ENCODE measurements at regions not wholly inside any gene's neighbourhood (a gene's known extent, or its start where the extent isn't known, plus 50 kb on each side); places are given as distances from the start of the nearest gene placed in this dataset.

DNA sequence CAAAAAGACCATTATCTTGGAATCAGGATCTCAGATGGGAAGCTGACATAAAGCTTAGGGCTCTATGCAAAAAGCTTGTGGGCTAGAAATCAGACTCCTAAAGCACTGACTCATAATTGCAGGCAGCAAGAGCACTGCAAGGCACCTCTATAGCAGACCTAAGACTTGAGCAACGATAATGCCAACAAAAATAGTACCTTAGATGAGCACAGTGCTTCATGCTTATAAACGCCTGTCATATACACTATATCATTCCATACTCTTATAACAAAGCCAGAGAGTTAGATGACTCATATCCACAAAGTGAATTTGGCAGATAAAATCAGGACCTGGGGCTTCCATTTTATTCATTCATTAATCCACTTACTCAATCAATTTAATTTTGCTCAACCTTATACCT, 560.8 kb downstream of the MCTP2 start:
- Histone ChIP-seq H3K9me3 (peaks cover 0 to 1% (median 0%) of the 10 kb centered on the region in 3 donors), H3K27ac (no peak overlapping the region), H3K4me3 (no peak overlapping the region), H3K27me3 (no peaks in the 10 kb centered on the region), H3K4me1 (no peaks in the 10 kb centered on the region), H3K36me3 (no peaks in the 10 kb centered on the region)
- TF ChIP-seq, protein P1, sequence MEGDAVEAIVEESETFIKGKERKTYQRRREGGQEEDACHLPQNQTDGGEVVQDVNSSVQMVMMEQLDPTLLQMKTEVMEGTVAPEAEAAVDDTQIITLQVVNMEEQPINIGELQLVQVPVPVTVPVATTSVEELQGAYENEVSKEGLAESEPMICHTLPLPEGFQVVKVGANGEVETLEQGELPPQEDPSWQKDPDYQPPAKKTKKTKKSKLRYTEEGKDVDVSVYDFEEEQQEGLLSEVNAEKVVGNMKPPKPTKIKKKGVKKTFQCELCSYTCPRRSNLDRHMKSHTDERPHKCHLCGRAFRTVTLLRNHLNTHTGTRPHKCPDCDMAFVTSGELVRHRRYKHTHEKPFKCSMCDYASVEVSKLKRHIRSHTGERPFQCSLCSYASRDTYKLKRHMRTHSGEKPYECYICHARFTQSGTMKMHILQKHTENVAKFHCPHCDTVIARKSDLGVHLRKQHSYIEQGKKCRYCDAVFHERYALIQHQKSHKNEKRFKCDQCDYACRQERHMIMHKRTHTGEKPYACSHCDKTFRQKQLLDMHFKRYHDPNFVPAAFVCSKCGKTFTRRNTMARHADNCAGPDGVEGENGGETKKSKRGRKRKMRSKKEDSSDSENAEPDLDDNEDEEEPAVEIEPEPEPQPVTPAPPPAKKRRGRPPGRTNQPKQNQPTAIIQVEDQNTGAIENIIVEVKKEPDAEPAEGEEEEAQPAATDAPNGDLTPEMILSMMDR (IDR thresholded peaks at IDR 0.05) = no peak
- no peak for DNase-seq
- intact Hi-C loops (cut with DNase I; ENCODE audit: low total_unique reads) = no loop called here

- TF ChIP-seq, protein P1 (IDR thresholded peaks at IDR 0.05) = no peak
- H3K27ac ChIP-seq = no peak overlapping the region
- intact Hi-C loops (cut with DNase I; ENCODE audit: low total_unique reads) = no loop called here
- H3K36me3 ChIP-seq = no peaks in the 10 kb centered on the region
- H3K27me3 ChIP-seq = no peaks in the 10 kb centered on the region
- DNase-seq = no peak
- H3K4me3 ChIP-seq = no peak overlapping the region
- H3K9me3 ChIP-seq = peaks cover 0 to 10% (median 2%) of the 10 kb centered on the region in 3 donors
- H3K4me1 ChIP-seq = no peaks in the 10 kb centered on the region
Measured at GRCh38 chr15:94793207-94793606, 561.8 kb downstream of the MCTP2 start.

- Histone ChIP-seq H3K4me1 (no peaks in the 10 kb centered on the region), H3K4me3 (no peak overlapping the region), H3K27me3 (no peaks in the 10 kb centered on the region), H3K9me3 (peaks cover 0 to 13% (median 5%) of the 10 kb centered on the region in 3 donors), H3K27ac (no peak overlapping the region), H3K36me3 (no peaks in the 10 kb centered on the region)
- DNase-seq = no peak
- intact Hi-C loops (cut with DNase I; ENCODE audit: low total_unique reads) = no loop called here
- TF ChIP-seq, protein P1 (IDR thresholded peaks at IDR 0.05) = no peak
Measured at GRCh38 chr15:94793641-94794040, 562.3 kb downstream of the MCTP2 start.

DNA sequence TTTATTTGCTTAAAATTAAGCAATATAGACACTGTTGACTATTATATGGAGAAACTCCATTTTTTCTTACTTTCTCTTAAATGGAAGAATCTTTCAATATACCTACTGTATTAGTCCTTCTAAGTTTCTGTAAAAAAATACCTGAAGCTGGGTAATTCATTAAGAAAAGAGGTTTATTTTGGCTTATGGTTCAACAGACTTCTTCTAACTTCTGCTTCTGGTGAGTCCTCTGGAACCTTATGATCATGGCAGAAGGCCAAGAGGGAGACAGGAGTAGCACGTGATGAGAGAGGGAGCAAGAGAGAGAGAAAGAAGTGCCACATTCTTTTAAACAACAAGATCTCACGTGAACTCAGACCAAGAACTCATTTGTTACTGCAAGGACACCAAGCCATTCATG, 573.3 kb downstream of the MCTP2 start:
- H3K9me3 ChIP-seq = peaks cover 0 to 13% (median 2%) of the 10 kb centered on the region in 3 donors
- H3K27ac ChIP-seq = no peak overlapping the region
- peaks cover 0 to 10% (median 0%) of the 10 kb centered on the region in 4 donors for H3K4me1 ChIP-seq
- no peak overlapping the region for H3K4me3 ChIP-seq
- intact Hi-C loops (cut with DNase I; ENCODE audit: low total_unique reads) = no loop called here
- no peak for DNase-seq
- no peaks in the 10 kb centered on the region for H3K27me3 ChIP-seq
- H3K36me3 ChIP-seq = no peaks in the 10 kb centered on the region
- TF ChIP-seq, protein P1 (IDR thresholded peaks at IDR 0.05) = no peak

DNA sequence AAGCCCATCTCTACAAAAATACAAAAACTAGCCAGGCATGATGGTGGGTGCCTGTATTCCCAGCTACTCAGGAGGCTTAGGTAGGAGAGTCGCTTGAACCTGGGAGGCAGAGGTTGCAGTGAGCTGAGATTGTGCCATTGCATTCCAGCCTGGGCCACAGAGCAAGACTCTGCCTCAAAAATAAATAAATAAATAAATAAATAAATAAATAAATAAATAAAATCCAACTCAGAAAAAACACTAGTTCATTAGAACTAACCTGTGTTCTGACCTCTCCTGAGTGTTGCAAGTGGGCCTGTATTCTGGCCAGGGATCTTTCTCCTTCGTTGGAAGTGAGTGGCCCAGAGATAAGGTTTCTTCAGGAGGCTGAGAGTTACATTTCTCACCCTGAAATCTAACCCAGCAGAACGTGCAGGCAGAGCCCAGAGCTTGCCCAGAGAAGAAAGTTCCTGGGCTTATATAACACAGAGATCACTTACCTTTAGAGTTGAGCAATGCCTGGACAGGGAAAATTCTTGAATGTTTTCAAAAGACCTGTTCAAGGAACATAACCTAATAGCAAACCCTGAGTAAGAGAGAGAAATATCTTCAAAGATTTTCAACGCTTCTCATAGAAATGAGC, 583.9 kb downstream of the MCTP2 start:
- Histone ChIP-seq H3K9me3 (no peaks in the 10 kb centered on the region), H3K4me3 (no peak overlapping the region), H3K27ac (no peak overlapping the region), H3K36me3 (no peaks in the 10 kb centered on the region), H3K27me3 (no peaks in the 10 kb centered on the region), H3K4me1 (no peaks in the 10 kb centered on the region)
- intact Hi-C loops (cut with DNase I; ENCODE audit: low total_unique reads) = no loop called here
- TF ChIP-seq, protein P1 (IDR thresholded peaks at IDR 0.05) = no peak
- DNase-seq = no peak

DNA sequence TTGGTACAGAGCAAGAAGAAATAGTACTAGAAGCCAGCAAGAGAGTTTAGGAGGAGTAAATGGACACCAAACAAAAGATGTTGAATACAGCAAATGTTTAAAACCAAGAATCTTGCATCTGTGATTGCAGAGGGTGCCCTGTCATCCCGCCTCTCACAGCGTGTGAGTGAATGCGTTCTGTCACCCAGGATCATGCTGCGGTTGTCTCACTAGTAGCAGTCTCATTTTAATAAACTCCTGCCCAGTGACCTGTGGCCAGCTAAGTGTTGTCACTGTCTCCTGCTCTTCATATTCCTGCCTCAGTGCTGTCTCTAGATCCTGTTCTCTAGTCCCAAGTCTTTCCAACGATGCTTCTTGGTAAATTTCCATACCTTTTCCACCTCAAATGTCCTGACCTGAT, 584.6 kb downstream of the MCTP2 start:
- TF ChIP-seq, protein P1 (IDR thresholded peaks at IDR 0.05) = no peak
- no peak for DNase-seq
- Histone ChIP-seq H3K9me3 (no peaks in the 10 kb centered on the region), H3K27me3 (no peaks in the 10 kb centered on the region), H3K27ac (no peak overlapping the region), H3K36me3 (no peaks in the 10 kb centered on the region), H3K4me1 (no peaks in the 10 kb centered on the region), H3K4me3 (no peak overlapping the region)
- intact Hi-C loops (cut with DNase I; ENCODE audit: low total_unique reads) = no loop called here
